ENCODE measurements at regions not wholly inside any gene's neighbourhood (a gene's known extent, or its start where the extent isn't known, plus 50 kb on each side); places are given as distances from the start of the nearest gene placed in this dataset.
"Not testable (repeated sequence)": the region's sequence is repeated elsewhere in the genome, so short reads cannot be mapped to it uniquely, and the experiment has no call there.

DNA sequence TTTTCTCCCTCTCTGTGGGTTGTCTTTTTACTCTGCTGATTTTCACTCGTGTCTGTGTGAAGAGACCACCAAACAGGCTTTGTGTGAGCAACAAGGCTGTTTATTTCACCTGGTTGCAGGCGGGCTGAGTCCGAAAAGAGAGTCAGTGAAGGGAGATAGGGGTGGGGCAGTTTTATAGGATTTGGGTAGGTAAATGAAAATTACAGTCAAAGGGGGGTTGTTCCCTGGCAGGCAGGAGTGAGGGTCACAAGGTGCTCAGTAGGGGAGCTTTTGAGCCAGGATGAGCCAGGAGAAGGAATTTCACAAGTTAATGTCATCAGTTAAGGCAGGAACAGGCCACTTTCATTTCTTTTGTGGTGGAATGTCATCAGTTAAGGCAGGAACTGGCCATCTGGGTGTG is 729.6 kb downstream of the TRHDE start:
- FAIRE-seq, result not testable (repeated sequence)

GRCh38 chr12:73002504-73002903 is 730.3 kb downstream of the TRHDE start:
- DNase-seq (ENCODE audit: insufficient read length, low spot score); FAIRE-seq: not testable (repeated sequence)

More for the DNA sequence above, 729.6 kb downstream of the TRHDE start:
- DNase-seq (ENCODE audit: insufficient read length, low spot score), result not testable (repeated sequence)

DNA sequence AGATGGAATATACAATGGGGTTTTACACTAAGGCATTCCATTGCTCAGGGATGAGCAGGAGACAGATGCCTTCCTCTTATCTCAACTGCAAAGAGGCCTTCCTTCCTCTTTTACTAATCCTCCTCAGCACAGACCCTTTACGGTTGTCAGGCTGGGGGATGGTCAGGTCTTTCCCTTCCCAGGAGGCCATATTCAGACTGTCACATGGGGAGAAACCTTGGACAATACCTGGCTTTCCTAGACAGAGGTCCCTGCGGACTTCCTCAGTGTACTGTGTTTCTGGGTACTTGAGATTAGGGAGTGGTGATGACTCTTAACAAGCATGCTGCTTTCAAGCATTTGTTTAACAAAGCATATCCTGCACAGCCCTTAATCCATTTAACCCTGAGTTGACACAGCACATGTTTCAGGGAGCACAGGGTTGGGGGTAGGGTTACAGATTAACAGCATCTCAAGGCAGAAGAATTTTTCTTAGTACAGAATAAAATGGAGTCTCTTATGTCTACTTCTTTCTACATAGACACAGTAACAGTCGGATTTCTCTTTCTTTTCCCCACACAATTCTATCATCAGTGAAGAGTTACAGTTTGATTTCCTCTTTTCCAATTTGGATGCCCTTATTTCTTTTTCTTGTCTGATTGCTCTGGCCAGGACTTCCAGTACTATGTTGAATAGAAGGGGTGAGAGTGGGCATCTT is 737.1 kb downstream of the TRHDE start:
- not testable (repeated sequence) for DNase-seq (ENCODE audit: insufficient read length, low spot score); FAIRE-seq

GRCh38 chr12:73017981-73018380 is 745.8 kb downstream of the TRHDE start:
- no peak for FAIRE-seq
- DNase-seq (ENCODE audit: insufficient read length, low spot score), result no peak

GRCh38 chr12:73053893-73054292 is 781.7 kb downstream of the TRHDE start:
- DNase-seq (ENCODE audit: insufficient read length, low spot score) (no peak), FAIRE-seq (no peak)

- FAIRE-seq, result no peak
- no peak for DNase-seq (ENCODE audit: insufficient read length, low spot score)
Observed at GRCh38 chr12:73057428-73057827, 785.3 kb downstream of the TRHDE start.

GRCh38 chr12:73065913-73066312 is 793.7 kb downstream of the TRHDE start:
- DNase-seq (ENCODE audit: insufficient read length, low spot score) (no peak), FAIRE-seq (no peak)

DNA sequence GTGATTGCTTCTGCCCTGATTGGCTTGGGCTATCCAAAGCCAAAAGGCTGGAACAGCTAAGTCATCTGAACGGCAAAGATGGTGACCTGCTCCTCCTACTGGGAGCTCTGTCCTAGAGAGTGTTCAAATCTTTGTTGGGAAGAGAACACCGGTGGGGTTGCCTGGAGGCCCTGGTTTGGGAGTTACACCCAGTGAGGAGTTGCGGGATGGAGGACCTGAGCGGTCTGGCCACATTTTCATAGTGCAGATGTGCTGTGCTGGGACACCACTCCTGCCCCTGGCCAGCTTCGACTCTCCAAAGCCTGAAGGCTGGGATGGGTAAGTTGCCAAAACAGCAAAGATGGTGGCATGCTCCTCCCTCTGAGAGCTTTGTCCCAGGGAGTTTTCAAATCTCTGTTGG is 795.4 kb downstream of the TRHDE start:
- DNase-seq (ENCODE audit: insufficient read length, low spot score) (no peak), FAIRE-seq (no peak)

- DNase-seq (ENCODE audit: insufficient read length, low spot score) (no peak), FAIRE-seq (no peak)
Observed at GRCh38 chr12:73072214-73072613, 800.0 kb downstream of the TRHDE start.

DNA sequence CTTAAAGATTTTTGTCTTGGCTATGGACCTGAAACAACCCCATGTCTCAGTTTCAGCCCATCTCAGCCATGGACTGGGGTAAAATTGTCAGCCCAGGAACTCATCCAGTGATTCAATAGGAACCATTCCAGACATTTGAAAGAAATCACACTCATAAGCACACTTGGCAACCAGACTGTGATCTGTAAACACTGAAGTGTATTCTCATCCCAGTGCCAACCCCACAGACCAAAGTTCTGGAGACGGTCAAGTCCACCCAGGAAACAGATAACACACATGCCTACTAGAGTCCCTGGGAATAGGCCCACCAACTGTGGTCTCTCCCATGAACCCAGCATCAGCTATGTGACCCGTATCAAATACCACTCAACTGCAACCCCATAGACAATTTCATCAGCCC is 804.6 kb downstream of the TRHDE start:
- DNase-seq (ENCODE audit: insufficient read length, low spot score) (no peak), FAIRE-seq (no peak)

DNA sequence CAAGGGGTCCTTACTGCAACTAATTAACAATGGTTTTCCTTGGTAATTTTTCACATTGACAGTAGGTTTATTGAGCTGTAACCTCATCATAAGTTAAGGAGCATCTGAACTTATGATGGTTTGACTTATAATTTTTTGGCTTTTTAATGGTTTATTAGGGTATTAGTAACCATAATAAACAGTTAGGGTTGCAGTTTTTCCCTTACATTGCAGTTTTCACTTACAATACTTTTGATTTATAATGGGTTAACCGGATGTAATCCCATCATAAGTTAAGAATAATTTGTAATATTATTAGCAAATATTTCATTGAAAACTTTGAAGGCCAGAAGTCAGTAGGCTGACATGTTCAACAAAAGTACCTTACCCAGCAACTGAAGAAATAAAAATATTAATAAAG is 811.6 kb downstream of the TRHDE start:
- FAIRE-seq, result no peak

GRCh38 chr12:73106296-73106695 is 834.1 kb downstream of the TRHDE start:
- no peak for FAIRE-seq
- DNase-seq (ENCODE audit: insufficient read length, low spot score), result no peak

More for the DNA sequence above, 811.6 kb downstream of the TRHDE start:
- DNase-seq (ENCODE audit: insufficient read length, low spot score), result no peak

- DNase-seq (ENCODE audit: insufficient read length, low spot score) (no peak), FAIRE-seq (no peak)
Observed at GRCh38 chr12:73106896-73107295, 834.7 kb downstream of the TRHDE start.

DNA sequence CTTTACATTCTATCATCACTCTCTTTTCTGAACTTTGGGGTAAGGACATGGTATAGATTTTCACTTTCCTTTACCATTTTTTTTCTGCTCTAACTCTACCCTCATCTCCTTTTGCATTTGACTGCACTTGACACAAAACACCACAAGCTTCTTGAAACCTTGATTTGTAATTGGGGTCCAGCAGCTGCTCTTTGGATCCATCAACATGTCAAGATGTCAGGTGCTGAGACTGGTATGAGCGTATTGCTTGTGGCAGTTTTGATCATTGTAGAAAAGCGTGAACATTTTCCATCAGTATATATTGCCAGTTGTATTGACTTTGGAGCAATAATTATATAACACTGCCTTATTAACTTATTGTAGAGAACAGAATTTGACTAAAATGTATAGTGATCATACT is 838.6 kb downstream of the TRHDE start:
- DNase-seq (ENCODE audit: insufficient read length, low spot score) (no peak), FAIRE-seq (no peak)

DNA sequence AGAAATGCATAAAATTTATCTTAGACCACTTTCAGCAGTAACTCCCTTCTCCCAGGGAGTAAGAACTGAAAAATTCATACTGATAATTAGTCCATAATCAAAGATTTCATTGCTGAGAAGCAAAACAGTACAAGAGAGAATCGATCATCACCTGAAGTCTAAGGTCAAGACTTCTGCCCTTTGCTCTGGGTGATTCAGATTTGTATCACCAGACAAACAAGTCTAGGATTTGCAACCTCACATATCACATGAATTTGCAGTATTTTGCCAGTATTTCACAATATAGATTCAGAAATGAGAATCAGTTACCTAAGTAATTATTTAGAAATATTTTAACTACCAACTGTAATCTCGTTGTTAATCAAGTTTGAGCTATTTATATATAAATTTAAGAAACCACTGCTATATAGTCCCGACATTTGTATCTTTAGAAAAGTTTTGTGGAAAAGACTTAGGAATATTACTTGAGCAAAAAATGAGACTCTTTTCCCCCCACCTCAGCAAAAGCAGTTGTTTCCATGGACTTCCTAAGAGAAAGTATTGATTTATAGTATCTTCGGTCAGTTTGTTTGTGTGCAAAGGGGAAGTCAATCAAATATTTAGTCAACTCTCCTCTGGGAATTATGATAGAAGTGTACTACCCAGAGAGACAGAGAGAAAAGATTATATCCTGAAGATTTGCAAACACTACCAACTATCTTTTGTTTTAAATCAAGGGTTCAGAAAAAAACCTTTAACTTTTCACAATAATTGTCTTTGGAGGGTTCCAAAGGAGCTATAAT is 840.1 kb downstream of the TRHDE start:
- FAIRE-seq, result no peak
- DNase-seq (ENCODE audit: insufficient read length, low spot score), result no peak

- FAIRE-seq (no peak), DNase-seq (ENCODE audit: insufficient read length, low spot score) (no peak)
Observed at GRCh38 chr12:73124480-73124879, 852.3 kb downstream of the TRHDE start.

DNA sequence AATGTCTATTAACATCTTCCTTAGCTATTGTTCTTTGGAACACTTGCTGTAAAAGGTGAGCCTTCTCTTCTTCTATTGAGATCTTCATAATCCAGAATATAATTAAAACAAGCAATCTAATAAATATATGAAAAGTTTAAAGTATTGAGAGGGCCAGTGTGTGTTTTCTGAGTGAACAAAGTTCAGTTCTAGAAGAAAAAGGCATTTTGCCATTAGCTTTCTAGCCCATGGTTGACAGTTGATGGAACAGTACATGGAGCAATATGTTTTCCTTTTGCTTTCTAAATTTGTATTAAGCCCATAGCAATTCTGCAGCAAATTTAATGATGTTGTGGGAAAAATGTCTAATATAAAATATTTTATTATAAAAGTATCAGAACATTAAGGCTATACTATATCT is 853.0 kb downstream of the TRHDE start:
- no peak for DNase-seq (ENCODE audit: insufficient read length, low spot score)
- no peak for FAIRE-seq

DNA sequence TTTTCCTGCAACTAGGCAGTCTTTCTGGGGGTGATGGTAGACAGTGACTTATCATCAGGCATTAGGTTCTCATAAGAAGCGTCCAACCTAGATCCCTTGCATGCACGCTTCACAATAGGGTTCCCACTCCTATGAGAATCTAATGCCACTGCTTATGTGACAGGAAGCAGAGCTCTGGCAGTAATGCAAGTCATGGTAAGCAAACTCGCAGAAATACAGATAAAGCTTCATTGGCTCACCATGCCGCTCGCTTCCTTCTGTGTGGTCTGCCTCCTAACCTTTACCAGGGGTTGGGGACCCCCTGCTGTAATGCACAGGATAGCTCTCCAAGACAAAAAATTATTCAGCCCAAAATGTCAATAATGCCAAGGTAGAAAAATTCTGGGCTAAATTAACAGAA is 864.2 kb downstream of the TRHDE start:
- no peak for DNase-seq (ENCODE audit: insufficient read length, low spot score)
- no peak for FAIRE-seq

GRCh38 chr12:73139642-73140041 is 867.5 kb downstream of the TRHDE start:
- FAIRE-seq; DNase-seq (ENCODE audit: insufficient read length, low spot score): not testable (repeated sequence)

GRCh38 chr12:73158341-73158740 is 886.2 kb downstream of the TRHDE start:
- no peak for FAIRE-seq

GRCh38 chr12:73159954-73160353 is 887.8 kb downstream of the TRHDE start:
- no peak for FAIRE-seq

More at GRCh38 chr12:73158341-73158740, 886.2 kb downstream of the TRHDE start:
- no peak for DNase-seq (ENCODE audit: insufficient read length, low spot score)

GRCh38 chr12:73161970-73162369 is 889.8 kb downstream of the TRHDE start:
- DNase-seq (ENCODE audit: insufficient read length, low spot score) (no peak), FAIRE-seq (no peak)

More at GRCh38 chr12:73159954-73160353, 887.8 kb downstream of the TRHDE start:
- no peak for DNase-seq (ENCODE audit: insufficient read length, low spot score)
